Epithelial cell of proximal tubule (primary cell): ENCODE measurements at regions not wholly inside any gene's neighbourhood (a gene's known extent, or its start where the extent isn't known, plus 50 kb on each side); places are given as distances from the start of the nearest gene placed in this dataset.

ENCODE experiments used
- DNase-seq: peaks from one replicate; pipeline ENCODE4 v3.0.0-alpha.2; 2011; ENCODE audit warnings: low read depth
- H3K4me3 ChIP-seq: 2 replicates; pipeline ENCODE4 v1.5.1; 2011; ENCODE audit warnings: low read depth, mild to moderate bottlenecking, low read length
- TF ChIP-seq, protein P1 (sequence below): conservative IDR thresholded peaks from 2 replicates; pipeline ENCODE4 v1.5.1; 2012; ENCODE audit warnings: low read depth, mild to moderate bottlenecking, low read length

DNA sequence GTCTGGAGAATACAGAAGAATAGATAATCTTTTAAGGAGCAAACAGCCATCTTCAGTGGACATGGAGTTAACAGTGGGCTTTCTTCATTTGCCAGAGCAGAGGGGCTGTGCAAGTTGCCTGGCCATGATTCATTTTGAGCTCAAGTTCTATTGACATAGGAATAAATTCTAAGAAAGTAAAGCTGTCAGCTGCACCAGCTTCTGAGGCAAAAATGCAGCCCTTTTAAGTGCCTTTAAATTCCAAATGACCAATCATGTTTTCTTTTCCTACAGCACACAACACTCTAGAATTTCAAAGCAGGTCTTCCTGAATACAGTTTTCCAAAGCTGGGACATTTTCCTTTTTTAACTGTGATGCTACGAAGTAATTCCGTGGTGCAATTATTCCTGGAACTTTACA is 246.4 kb upstream of the NT5C1B start:
- TF ChIP-seq, protein P1, sequence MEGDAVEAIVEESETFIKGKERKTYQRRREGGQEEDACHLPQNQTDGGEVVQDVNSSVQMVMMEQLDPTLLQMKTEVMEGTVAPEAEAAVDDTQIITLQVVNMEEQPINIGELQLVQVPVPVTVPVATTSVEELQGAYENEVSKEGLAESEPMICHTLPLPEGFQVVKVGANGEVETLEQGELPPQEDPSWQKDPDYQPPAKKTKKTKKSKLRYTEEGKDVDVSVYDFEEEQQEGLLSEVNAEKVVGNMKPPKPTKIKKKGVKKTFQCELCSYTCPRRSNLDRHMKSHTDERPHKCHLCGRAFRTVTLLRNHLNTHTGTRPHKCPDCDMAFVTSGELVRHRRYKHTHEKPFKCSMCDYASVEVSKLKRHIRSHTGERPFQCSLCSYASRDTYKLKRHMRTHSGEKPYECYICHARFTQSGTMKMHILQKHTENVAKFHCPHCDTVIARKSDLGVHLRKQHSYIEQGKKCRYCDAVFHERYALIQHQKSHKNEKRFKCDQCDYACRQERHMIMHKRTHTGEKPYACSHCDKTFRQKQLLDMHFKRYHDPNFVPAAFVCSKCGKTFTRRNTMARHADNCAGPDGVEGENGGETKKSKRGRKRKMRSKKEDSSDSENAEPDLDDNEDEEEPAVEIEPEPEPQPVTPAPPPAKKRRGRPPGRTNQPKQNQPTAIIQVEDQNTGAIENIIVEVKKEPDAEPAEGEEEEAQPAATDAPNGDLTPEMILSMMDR = no peak
- no peak overlapping the region for H3K4me3 ChIP-seq
- DNase-seq = no peak

DNA sequence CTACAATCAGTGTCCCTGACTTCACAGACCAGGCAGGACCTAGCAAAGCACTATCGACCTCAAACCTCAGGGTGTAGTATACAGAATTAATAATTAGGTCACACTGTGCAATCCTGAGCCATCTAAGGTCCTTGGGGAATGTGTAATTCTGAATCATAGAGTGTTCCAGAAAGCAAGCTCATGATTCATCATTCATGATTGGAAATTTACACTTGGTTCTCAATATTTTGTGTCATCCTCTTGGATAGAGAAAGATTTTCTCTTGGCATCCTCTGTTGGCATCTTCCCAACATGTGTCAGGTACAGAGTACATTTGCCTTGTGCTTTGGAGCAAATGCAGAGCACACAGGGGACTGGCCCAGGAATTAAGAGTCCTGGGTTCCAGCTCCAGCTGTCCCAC is 245.0 kb upstream of the NT5C1B start:
- peak; percentile 67 for DNase-seq
- no peak overlapping the region for H3K4me3 ChIP-seq
- TF ChIP-seq, protein P1 = no peak

DNA sequence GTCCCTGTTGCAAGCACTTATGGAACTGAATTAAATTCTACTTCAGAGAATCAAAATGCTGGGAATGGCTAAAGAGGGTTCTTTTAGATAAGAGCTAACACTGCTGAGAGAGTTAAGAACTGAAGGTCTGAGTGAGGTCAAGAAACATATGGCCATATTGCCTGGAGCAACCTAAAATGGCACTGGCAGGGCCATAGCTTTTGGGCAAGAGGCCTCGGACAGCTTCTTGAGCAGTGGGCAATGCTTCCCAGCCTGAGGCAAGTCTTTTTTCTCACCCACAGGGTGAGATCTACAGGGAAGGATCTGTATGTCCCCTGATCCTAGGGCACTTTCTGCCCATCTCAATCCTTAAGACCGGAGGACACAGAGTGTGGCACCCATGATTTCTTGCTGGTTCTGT is 244.6 kb upstream of the NT5C1B start:
- no peak overlapping the region for H3K4me3 ChIP-seq
- DNase-seq = no peak
- TF ChIP-seq, protein P1 = no peak

DNA sequence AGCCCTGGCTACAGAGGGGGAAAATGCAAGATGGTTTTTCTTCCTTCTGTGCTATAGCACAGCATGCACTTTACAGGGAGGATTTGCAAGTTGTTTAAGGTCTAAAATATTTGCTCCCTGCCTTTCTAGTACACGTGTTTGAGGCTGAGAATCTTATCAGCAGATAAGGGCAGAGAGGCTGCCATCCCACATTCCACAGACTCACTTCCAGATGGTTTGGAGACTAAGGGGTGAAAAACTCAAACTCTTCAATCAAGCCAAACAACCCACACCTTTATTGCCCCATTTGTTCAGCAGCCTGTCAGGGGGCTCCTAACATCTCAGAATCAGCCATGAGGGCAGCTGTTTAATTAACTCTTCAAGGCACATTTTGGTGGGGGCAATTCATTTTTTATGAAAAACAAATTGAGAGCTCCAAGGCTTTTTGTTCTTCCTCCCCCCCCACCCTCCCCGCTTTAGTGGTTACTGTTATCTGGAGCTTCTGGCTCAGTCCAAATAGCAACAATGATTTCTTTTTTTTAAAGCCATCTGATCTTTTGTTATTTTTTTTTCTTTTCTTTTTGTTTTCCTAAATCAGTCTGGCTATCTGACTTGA is 242.6 kb upstream of the NT5C1B start:
- TF ChIP-seq, protein P1 = no peak
- no peak for DNase-seq
- H3K4me3 ChIP-seq = no peak overlapping the region

DNA sequence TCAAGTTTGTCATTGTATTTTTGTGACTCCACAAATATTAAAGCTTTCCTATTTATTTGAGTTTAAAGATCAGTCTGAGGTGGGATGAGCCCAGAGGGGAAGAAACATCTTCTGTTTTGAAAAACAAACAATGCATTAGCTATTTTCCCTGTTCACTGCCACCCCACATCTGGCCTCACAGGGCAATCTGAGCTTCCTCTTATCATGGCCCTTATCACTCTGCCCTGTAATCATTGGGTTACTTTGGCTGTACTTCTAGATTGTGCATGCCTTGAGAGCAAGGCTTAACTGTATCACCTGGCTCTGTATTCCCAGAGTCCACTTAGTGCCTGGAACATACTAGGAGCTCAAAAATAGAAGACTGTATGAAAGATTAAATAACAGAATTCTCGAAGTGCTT is 241.6 kb upstream of the NT5C1B start:
- TF ChIP-seq, protein P1 = no peak
- H3K4me3 ChIP-seq = no peak overlapping the region
- no peak for DNase-seq

DNA sequence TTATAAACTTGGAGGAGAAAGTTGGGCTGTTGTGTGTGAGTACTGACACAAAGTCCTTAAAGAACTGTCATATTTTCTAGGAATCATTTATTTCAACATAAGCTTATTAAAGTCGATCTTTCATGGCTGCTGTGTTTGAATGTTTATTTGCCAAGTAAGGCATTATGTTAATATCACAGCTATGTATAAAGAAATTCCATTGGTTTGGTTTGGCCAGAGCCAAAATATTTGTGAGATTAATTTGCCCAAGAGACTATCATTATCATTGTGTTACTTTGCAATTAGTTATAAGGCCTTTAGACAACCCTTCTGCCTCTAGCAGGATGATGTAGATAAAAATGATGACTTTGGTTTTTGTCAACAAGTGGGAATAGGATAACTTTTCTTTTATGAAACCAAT is 240.6 kb upstream of the NT5C1B start:
- TF ChIP-seq, protein P1 = no peak
- DNase-seq = no peak

DNA sequence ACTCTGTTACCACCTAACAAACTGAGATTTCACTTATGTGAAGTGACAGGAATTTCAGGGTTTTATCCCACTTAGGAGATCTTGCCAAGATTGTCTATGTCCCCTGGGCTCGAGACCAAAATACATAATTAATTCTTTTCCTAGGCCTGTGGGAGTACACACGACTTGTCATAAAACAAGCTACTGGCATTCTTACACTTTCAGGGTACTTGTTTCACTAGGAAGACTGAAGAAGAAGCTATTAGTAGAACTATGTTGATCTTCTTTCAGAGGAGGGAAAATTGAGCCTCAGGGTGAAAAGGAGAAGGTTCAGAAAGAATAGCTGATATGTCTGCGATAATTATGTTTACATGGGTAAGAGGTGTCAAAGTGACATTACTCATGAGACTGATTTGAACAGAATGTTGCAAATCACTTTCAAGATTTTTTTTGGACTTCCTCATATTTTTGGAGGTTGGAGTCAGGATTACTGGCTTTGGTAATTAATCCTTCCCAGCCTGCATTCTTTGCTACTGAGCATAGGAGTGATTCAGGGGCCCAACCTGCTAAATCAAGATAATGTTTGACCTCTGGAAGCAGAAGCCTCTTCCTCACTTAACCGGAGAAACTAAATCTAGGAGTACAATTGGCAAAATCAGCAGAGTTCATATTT is 240.0 kb upstream of the NT5C1B start:
- peak; percentile 22 for DNase-seq
- TF ChIP-seq, protein P1 = no peak
- H3K4me3 ChIP-seq = no peak overlapping the region

More for the DNA sequence above, 240.6 kb upstream of the NT5C1B start:
- H3K4me3 ChIP-seq = no peak overlapping the region
